EH (cell line): ENCODE measurements at regions not wholly inside any gene's neighbourhood (a gene's known extent, or its start where the extent isn't known, plus 50 kb on each side); places are given as distances from the start of the nearest gene placed in this dataset.

Experiments
- DNase-seq: peaks from one replicate; pipeline ENCODE4 v3.0.0-alpha.2; 2015; ENCODE audit warnings: low read depth

GRCh38 chr11:91860661-91861060 is 364.0 kb upstream of the FAT3 start:
- peak; percentile 7 for DNase-seq

GRCh38 chr11:91859666-91860065 is 365.0 kb upstream of the FAT3 start:
- peak; percentile 21 for DNase-seq

GRCh38 chr11:91857179-91857578 is 367.4 kb upstream of the FAT3 start:
- DNase-seq = no peak

- no peak for DNase-seq
Measured at GRCh38 chr11:91854780-91855179, 369.8 kb upstream of the FAT3 start.

DNA sequence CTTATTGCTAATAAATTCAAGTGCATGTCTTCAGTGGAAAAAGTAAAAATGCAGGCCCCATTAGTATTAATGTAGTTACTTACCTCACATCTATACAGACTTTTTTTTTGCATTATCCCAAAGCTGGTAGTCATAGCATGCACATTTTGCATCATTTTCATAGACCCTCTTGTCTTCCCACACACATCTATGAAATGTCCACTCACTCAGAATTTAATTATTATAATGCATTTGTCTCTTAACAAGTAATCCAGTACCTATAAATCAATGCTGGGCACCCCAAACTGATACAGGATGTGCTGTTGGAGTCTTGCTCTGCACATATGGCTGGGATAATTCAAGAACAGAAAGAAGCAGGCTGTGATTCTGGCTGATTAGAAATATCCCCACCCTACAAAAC is 370.4 kb upstream of the FAT3 start:
- no peak for DNase-seq

- no peak for DNase-seq
Measured at GRCh38 chr11:91851908-91852307, 372.7 kb upstream of the FAT3 start.

- no peak for DNase-seq
Measured at GRCh38 chr11:91850533-91851275, 373.9 kb upstream of the FAT3 start.

- DNase-seq = no peak
Measured at GRCh38 chr11:91850021-91850420, 374.6 kb upstream of the FAT3 start.

GRCh38 chr11:91846649-91847048 is 378.0 kb upstream of the FAT3 start:
- no peak for DNase-seq

GRCh38 chr11:91846002-91846401 is 378.6 kb upstream of the FAT3 start:
- no peak for DNase-seq

DNA sequence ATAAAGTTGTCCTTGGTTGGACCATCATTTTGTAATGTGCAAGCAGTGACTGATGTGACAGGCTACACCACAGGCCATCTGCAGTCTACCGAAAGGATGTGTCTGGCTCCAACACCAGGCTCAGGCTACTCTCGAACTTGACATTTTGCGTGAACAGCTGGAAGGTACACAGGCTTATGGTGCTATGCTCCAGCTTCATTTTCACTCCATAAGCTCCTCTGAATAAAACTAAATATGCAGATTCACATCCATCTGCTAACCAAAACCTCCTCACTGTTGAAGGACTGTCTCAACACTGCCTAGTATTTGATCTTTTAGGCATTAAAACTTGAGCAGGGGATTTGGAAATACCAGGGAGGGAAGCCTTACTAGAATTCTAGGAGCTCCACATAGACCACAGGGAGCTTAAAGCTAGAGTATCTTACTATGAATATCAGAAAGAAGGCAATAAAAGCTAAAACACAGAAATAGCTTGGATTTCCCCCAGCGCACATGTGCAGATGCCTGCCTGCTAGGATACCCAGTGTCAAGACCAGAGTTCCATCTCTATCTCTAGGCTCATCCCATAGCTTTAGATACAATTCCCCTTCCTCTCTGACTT is 383.9 kb upstream of the FAT3 start:
- no peak for DNase-seq

GRCh38 chr11:91837411-91838330 is 386.9 kb upstream of the FAT3 start:
- no peak for DNase-seq

DNA sequence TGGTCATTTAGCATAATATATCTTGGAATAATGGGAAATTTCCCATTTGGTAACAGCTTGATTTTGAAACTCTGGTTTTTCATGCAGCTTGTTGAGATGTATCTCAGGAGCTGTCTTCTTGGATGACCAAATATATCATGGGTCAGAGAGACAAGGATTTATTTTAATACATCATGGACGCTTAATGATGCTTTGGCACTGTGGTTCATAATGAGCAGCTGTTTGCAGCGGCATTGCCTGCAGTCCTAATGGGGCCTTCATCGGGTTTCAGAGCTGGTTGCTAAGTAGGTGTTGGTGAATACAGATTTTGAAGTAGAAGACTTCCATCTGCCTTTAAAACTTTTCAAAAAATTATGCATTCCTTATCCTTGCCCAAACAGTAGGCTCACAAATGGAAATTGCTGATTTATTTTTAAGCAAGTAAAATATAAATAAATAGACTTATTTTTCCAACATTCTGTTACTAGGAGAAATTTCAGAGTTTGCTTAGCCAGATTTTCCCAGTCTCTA is 389.5 kb upstream of the FAT3 start:
- DNase-seq = no peak

DNA sequence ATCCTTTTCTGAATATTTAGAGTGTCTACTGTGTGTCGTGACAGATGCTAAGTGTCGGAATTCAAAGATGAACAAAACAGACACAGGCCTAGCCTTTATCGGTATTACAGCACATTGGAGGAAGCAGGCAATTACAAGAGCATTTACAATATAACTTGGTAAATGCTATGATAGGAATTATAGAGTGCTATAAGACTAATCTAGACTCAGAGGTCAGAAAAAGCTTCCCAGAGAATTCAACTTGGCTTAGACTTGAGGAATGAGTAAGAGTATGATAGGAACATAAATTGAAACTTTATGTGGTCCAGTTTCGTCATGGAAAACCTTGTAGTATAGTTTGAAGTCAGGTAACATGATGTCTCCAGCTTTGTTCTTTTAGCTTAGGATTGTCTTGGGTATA is 395.7 kb upstream of the FAT3 start:
- no peak for DNase-seq

DNA sequence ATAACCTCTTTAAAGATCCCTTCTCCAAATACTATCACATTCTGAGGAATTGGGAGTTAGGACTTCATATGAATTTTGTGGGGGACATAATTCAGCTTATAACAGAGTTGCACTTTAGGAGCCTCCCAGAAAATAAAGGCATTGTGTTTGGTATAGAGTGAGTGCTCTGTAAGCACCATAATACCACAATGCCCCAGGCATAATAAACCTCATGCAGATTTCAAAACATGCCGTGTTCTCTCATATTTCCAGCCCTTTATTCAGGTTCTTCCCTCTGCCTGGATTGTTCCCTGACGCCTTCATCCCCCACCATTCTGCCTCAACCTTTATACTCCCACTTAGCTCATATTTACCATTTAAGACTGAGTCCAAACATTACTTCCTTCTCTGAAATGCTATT is 398.8 kb upstream of the FAT3 start:
- DNase-seq = no peak

- no peak for DNase-seq
Measured at GRCh38 chr11:91823252-91823830, 401.3 kb upstream of the FAT3 start.

- DNase-seq = no peak
Measured at GRCh38 chr11:91822805-91823204, 401.8 kb upstream of the FAT3 start.

- DNase-seq = no peak
Measured at GRCh38 chr11:91820709-91821108, 403.9 kb upstream of the FAT3 start.

- DNase-seq = no peak
Measured at GRCh38 chr11:91819777-91820176, 404.8 kb upstream of the FAT3 start.

DNA sequence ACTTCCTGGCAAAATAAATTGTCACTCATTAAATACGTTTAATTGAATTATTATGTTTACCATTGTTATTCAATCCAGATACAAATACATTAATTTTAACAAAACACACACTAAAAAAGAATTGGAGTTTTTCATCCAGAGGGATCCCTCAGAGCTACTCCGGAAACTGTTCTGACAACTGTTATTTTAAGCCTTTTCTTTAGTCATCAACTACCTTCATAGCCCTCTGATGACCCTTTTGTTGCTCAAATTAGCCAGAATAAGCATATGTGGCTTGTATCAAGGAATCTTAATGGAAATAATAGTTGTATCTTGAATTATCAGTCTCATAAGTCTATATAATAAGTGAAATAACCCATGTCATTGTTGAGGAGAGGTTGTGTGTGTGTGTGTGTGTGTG is 405.4 kb upstream of the FAT3 start:
- DNase-seq = no peak

- no peak for DNase-seq
Measured at GRCh38 chr11:91817996-91818395, 406.6 kb upstream of the FAT3 start.

DNA sequence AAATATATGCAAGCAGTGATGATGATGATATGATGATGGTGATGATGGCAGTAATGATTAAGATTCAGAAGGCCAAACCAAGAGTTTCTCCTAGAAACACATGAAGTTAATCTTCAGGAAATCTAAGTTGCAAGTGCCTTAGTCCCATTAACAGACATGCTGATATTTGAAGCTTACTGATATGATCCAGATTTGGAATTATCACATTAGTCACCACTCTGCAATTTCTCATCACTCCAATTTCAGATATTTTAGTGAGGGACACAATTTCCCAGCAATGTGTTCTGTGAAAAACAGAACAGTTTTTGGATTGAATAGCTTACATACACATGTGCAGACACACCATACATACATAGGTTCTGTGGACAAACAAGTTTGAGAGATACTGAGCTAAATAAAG is 411.4 kb upstream of the FAT3 start:
- DNase-seq = no peak
